ENCODE measurements at regions not wholly inside any gene's neighbourhood (a gene's known extent, or its start where the extent isn't known, plus 50 kb on each side); places are given as distances from the start of the nearest gene placed in this dataset.

DNA sequence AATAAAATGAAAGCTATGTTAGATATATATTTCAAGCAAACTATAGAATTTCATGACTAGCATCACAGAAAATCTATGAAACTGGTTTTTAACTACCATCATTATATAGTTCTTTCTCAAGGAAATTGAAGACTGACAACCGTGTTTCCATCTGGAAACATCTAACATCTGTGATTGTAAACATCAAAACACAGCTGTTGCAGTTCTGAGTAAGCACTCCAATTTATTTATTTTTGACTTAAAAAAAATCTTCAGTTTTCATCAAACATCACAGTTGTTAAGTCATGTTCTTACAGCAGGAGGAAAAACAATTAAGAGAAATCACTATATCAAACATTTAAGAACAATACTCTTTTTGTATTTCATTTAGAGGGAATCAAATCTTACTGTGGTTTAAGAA is 1653.0 kb upstream of the MIR17HG start:
- no peak overlapping the region for H3K4me3 ChIP-seq
- Mint-ChIP-seq H3K27ac (no peak overlapping the region), H3K27me3 (ENCODE audit: insufficient read depth, low read depth, poor library complexity) (no peaks in the 10 kb centered on the region), H3K4me3 (no peak overlapping the region), H3K36me3 (ENCODE audit: low read depth) (no peaks in the 10 kb centered on the region), H3K9me3 (no peaks in the 10 kb centered on the region), H3K4me1 (no peaks in the 10 kb centered on the region; the same call in 2 of the 3 replicates)
- ATAC-seq (no peak), DNase-seq (ENCODE audit: low spot score) (no peak)
- H2AFZ ChIP-seq: no peak overlapping the region
- no peaks in the 10 kb centered on the region for H3K4me1 ChIP-seq (ENCODE audit: insufficient read depth)
- no peaks in the 10 kb centered on the region for H3F3A ChIP-seq (replicated peaks; ENCODE audit: low read depth)
- no peaks in the 10 kb centered on the region for H3K79me2 ChIP-seq (replicated peaks; ENCODE audit: insufficient read depth)
- H3K27me3 ChIP-seq (ENCODE audit: insufficient read depth): no peaks in the 10 kb centered on the region
- H3K4me2 ChIP-seq: no peak overlapping the region
- H3K9me2 ChIP-seq (ENCODE audit: insufficient read depth): no peaks in the 10 kb centered on the region
- TF ChIP-seq POLR2AphosphoS5 (IDR thresholded peaks at IDR 0.05; ENCODE audit: low read depth): no peak
- no peak overlapping the region for H3K27ac ChIP-seq (ENCODE audit: low read depth)
- no peaks in the 10 kb centered on the region for H3K36me3 ChIP-seq (ENCODE audit: insufficient read depth)
- H4K20me1 ChIP-seq (replicated peaks; ENCODE audit: insufficient read depth): no peaks in the 10 kb centered on the region

DNA sequence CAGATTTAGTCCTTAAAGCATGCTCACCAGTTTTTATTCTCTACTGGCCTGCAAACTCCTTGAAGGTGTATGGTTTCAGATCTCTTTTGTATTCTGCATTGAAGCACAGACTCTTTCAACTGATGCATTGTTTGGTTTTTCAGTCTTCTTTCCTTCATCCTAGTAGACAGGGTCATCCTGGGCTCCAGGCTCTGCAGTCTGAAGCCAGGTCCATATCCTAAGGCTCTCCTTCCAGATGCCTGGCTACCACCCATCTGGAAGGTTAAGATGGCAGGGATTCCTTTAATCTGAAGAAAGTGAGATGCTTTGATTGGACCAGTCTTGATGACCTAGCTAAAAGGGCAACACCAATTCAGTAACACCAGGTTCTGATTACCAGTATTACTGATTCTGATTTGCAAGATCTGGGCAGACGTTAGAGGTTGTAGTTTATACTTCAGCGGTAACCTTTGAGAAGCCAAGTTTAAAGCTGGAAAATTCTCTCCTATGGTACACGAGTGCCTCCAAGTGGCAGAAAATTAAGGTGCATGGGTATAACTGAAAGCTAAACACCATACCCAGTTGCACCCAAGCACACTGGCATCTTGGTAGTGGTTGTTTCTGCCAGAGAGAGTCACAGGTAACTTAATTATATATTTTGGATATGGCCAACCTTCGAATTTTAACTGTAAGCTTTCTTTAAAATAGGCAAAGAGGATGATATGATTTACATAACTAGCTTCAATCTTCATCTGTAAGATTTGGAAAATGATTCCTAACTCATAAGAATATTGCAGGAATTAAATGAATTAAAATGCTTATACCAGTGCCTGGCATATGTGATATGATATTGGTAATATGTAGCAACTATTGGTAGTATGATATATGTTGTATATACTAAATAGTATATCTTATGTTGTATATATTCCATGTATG is 1651.9 kb upstream of the MIR17HG start:
- Mint-ChIP-seq H3K4me1 (no peaks in the 10 kb centered on the region; the same call in 2 of the 3 replicates), H3K27ac (no peak overlapping the region), H3K27me3 (ENCODE audit: insufficient read depth, low read depth, poor library complexity) (no peaks in the 10 kb centered on the region), H3K4me3 (no peak overlapping the region), H3K36me3 (ENCODE audit: low read depth) (no peaks in the 10 kb centered on the region), H3K9me3 (peaks cover under 1% of the 10 kb centered on the region; the same call in 1 of the 3 replicates)
- Histone ChIP-seq H3K79me2 (replicated peaks; ENCODE audit: insufficient read depth) (no peaks in the 10 kb centered on the region), H3F3A (replicated peaks; ENCODE audit: low read depth) (no peaks in the 10 kb centered on the region), H3K4me1 (ENCODE audit: insufficient read depth) (no peaks in the 10 kb centered on the region), H2AFZ (peak overlapping the region; percentile 90), H3K4me3 (no peak overlapping the region), H3K27me3 (ENCODE audit: insufficient read depth) (no peaks in the 10 kb centered on the region), H3K9me2 (ENCODE audit: insufficient read depth) (no peaks in the 10 kb centered on the region), H3K36me3 (ENCODE audit: insufficient read depth) (no peaks in the 10 kb centered on the region), H3K27ac (ENCODE audit: low read depth) (no peak overlapping the region), H4K20me1 (replicated peaks; ENCODE audit: insufficient read depth) (no peaks in the 10 kb centered on the region), H3K4me2 (no peak overlapping the region)
- ATAC-seq (peak; percentile 92), DNase-seq (ENCODE audit: low spot score) (peak; percentile 73)
- TF ChIP-seq CREB1 (CRISPR knock-in tag; IDR thresholded peaks at IDR 0.05; ENCODE audit: low read depth) (no peak), EZH2 (IDR thresholded peaks at IDR 0.05; ENCODE audit: low read depth, unreplicated experiment) (no peak), ZNF114 (CRISPR knock-in tag; IDR thresholded peaks at IDR 0.05) (no peak), POLR2AphosphoS5 (IDR thresholded peaks at IDR 0.05; ENCODE audit: low read depth) (no peak), ZNF331 (CRISPR knock-in tag; IDR thresholded peaks at IDR 0.05; ENCODE audit: low read depth) (no peak), EZH2phosphoT487 (IDR thresholded peaks at IDR 0.05; ENCODE audit: unreplicated experiment) (no peak), JUNB (IDR thresholded peaks at IDR 0.05; ENCODE audit: unreplicated experiment) (no peak)
- TF ChIP-seq, protein P1, sequence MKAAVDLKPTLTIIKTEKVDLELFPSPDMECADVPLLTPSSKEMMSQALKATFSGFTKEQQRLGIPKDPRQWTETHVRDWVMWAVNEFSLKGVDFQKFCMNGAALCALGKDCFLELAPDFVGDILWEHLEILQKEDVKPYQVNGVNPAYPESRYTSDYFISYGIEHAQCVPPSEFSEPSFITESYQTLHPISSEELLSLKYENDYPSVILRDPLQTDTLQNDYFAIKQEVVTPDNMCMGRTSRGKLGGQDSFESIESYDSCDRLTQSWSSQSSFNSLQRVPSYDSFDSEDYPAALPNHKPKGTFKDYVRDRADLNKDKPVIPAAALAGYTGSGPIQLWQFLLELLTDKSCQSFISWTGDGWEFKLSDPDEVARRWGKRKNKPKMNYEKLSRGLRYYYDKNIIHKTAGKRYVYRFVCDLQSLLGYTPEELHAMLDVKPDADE (IDR thresholded peaks at IDR 0.05): no peak
- TF ChIP-seq, protein P2, sequence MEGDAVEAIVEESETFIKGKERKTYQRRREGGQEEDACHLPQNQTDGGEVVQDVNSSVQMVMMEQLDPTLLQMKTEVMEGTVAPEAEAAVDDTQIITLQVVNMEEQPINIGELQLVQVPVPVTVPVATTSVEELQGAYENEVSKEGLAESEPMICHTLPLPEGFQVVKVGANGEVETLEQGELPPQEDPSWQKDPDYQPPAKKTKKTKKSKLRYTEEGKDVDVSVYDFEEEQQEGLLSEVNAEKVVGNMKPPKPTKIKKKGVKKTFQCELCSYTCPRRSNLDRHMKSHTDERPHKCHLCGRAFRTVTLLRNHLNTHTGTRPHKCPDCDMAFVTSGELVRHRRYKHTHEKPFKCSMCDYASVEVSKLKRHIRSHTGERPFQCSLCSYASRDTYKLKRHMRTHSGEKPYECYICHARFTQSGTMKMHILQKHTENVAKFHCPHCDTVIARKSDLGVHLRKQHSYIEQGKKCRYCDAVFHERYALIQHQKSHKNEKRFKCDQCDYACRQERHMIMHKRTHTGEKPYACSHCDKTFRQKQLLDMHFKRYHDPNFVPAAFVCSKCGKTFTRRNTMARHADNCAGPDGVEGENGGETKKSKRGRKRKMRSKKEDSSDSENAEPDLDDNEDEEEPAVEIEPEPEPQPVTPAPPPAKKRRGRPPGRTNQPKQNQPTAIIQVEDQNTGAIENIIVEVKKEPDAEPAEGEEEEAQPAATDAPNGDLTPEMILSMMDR (conservative IDR thresholded peaks at IDR 0.05; ENCODE audit: low read depth in 2 of 2): peak; percentile 85 to 87
- TF ChIP-seq, protein P3, sequence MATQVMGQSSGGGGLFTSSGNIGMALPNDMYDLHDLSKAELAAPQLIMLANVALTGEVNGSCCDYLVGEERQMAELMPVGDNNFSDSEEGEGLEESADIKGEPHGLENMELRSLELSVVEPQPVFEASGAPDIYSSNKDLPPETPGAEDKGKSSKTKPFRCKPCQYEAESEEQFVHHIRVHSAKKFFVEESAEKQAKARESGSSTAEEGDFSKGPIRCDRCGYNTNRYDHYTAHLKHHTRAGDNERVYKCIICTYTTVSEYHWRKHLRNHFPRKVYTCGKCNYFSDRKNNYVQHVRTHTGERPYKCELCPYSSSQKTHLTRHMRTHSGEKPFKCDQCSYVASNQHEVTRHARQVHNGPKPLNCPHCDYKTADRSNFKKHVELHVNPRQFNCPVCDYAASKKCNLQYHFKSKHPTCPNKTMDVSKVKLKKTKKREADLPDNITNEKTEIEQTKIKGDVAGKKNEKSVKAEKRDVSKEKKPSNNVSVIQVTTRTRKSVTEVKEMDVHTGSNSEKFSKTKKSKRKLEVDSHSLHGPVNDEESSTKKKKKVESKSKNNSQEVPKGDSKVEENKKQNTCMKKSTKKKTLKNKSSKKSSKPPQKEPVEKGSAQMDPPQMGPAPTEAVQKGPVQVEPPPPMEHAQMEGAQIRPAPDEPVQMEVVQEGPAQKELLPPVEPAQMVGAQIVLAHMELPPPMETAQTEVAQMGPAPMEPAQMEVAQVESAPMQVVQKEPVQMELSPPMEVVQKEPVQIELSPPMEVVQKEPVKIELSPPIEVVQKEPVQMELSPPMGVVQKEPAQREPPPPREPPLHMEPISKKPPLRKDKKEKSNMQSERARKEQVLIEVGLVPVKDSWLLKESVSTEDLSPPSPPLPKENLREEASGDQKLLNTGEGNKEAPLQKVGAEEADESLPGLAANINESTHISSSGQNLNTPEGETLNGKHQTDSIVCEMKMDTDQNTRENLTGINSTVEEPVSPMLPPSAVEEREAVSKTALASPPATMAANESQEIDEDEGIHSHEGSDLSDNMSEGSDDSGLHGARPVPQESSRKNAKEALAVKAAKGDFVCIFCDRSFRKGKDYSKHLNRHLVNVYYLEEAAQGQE (IDR thresholded peaks at IDR 0.05; ENCODE audit: unreplicated experiment): no peak

All from GM23338 (cell line).